GM23248 (cell line): ENCODE measurements at regions not wholly inside any gene's neighbourhood (a gene's known extent, or its start where the extent isn't known, plus 50 kb on each side); places are given as distances from the start of the nearest gene placed in this dataset.

ENCODE experiments used
- DNase-seq: peaks from one replicate; pipeline ENCODE4 v3.0.0-alpha.2; 2015
- H2AFZ ChIP-seq: fragments of 200-600 bp; sonication (generic); 2 replicates; pipeline ENCODE4 v1.6.1; 2016; ENCODE audit warnings: antibody characterized with exemption
- H3F3A ChIP-seq: fragments of 200-600 bp; sonication (generic); 2 replicates; pipeline ENCODE4 v1.6.1; 2016; ENCODE audit warnings: mild to moderate bottlenecking, antibody characterized with exemption, mixed run types; ENCODE audit not compliant: insufficient read depth
- H3K27ac ChIP-seq: fragments of 200-600 bp; sonication (generic); 2 replicates; pipeline ENCODE4 v1.5.1; 2016; ENCODE audit warnings: mild to moderate bottlenecking
- H3K27me3 ChIP-seq: fragments of 200-600 bp; sonication (generic); replicated peaks from 2 replicates; pipeline ENCODE4 v1.6.1; 2016; ENCODE audit warnings: mild to moderate bottlenecking; ENCODE audit not compliant: insufficient read depth
- H3K36me3 ChIP-seq: fragments of 200-600 bp; sonication (generic); 2 replicates; pipeline ENCODE4 v1.6.1; 2016; ENCODE audit warnings: low read depth, mild to moderate bottlenecking
- H3K4me1 ChIP-seq: fragments of 200-600 bp; sonication (generic); 2 replicates; pipeline ENCODE4 v1.6.1; 2016; ENCODE audit warnings: mild to moderate bottlenecking; ENCODE audit not compliant: insufficient read depth
- H3K4me2 ChIP-seq: fragments of 200-600 bp; sonication (generic); one replicate; pipeline ENCODE4 v1.6.1; 2016; ENCODE audit warnings: mild to moderate bottlenecking; ENCODE audit not compliant: unreplicated experiment
- H3K4me3 ChIP-seq: fragments of 200-600 bp; sonication (generic); 2 replicates; pipeline ENCODE4 v1.5.1; 2016; ENCODE audit warnings: mild to moderate bottlenecking
- H3K79me2 ChIP-seq: fragments of 200-600 bp; sonication (generic); 2 replicates; pipeline ENCODE4 v1.6.1; 2016; ENCODE audit warnings: mild to moderate bottlenecking; ENCODE audit not compliant: insufficient read depth
- H3K9ac ChIP-seq: fragments of 200-600 bp; sonication (generic); 2 replicates; pipeline ENCODE4 v1.6.1; 2016; ENCODE audit warnings: mild to moderate bottlenecking
- H3K9me2 ChIP-seq: fragments of 200-600 bp; sonication (generic); 2 replicates; pipeline ENCODE4 v1.6.1; 2016; ENCODE audit warnings: mixed run types, mild to moderate bottlenecking, moderate library complexity; ENCODE audit not compliant: insufficient read depth
- H3K9me3 ChIP-seq: fragments of 200-600 bp; sonication (generic); one replicate; pipeline ENCODE4 v1.6.1; 2017; ENCODE audit warnings: low read depth
- H4K20me1 ChIP-seq: fragments of 200-600 bp; sonication (generic); 2 replicates; pipeline ENCODE4 v1.6.0; 2016; ENCODE audit not compliant: insufficient read depth
- EZH2 ChIP-seq: fragments of 200-600 bp; sonication (generic); IDR thresholded peaks from 2 replicates; pipeline ENCODE4 v1.6.1; 2018; ENCODE audit warnings: antibody characterized with exemption, mild to moderate bottlenecking; ENCODE audit not compliant: insufficient read depth, poor library complexity, severe bottlenecking
- EZH2phosphoT487 ChIP-seq: fragments of 200-600 bp; sonication (generic); IDR thresholded peaks from 2 replicates; pipeline ENCODE4 v1.6.1; 2018; ENCODE audit warnings: antibody characterized with exemption, moderate library complexity, mild to moderate bottlenecking, low read depth; ENCODE audit not compliant: insufficient read depth
- WGBS, 2 experiments: methylation state at CpG; one replicate each; pipeline ENCODE4 v1.1.6; 2015 to 2017; ENCODE audit warnings: low lambda C conversion rate in 2 of 2, low coverage in 1 of 2; ENCODE audit errors: missing lambda C conversion rate in 2 of 2; 5-methylcytosine and 5-hydroxymethylcytosine counted together
- in situ Hi-C: fragments of 300-500 bp; cut with MboI; formaldehyde crosslinking; loops from 2 replicates; pipeline ENCODE4 v1.15.0; 2020

GRCh38 chr16:48949636-48950035 is 332.0 kb downstream of the CBLN1 start:
- Histone ChIP-seq H2AFZ (no peak overlapping the region), H3K79me2 (no peaks in the 10 kb centered on the region), H3K27me3 (no peaks in the 10 kb centered on the region; the same call in 1 of the 2 replicates), H3K4me1 (no peaks in the 10 kb centered on the region), H3K4me3 (no peak overlapping the region), H3K4me2 (no peak overlapping the region), H3F3A (no peaks in the 10 kb centered on the region), H3K9me3 (no peaks in the 10 kb centered on the region), H4K20me1 (no peaks in the 10 kb centered on the region), H3K9me2 (no peaks in the 10 kb centered on the region), H3K9ac (no peak overlapping the region), H3K36me3 (no peaks in the 10 kb centered on the region), H3K27ac (no peak overlapping the region)
- no peak for TF ChIP-seq EZH2phosphoT487
- TF ChIP-seq EZH2 = no peak
- 34 to 44% methylated on average over 2 of the region's 2 CpGs for WGBS, 2 experiments
- DNase-seq = no peak
- in situ Hi-C loops = no loop called here

GRCh38 chr16:48948911-48949310 is 332.7 kb downstream of the CBLN1 start:
- no peak overlapping the region for H2AFZ ChIP-seq
- no peaks in the 10 kb centered on the region for H3K4me1 ChIP-seq
- H3K9ac ChIP-seq = no peak overlapping the region
- 33 to 44% methylated on average over 3 of the region's 3 CpGs for WGBS, 2 experiments
- in situ Hi-C loops = no loop called here
- no peaks in the 10 kb centered on the region for H3K79me2 ChIP-seq
- H3K9me3 ChIP-seq = no peaks in the 10 kb centered on the region
- no peak overlapping the region for H3K4me3 ChIP-seq
- H3K27me3 ChIP-seq = no peaks in the 10 kb centered on the region; the same call in 1 of the 2 replicates
- no peaks in the 10 kb centered on the region for H3K36me3 ChIP-seq
- no peak overlapping the region for H3K27ac ChIP-seq
- H3F3A ChIP-seq = no peaks in the 10 kb centered on the region
- DNase-seq = no peak
- TF ChIP-seq EZH2 (no peak), EZH2phosphoT487 (no peak)
- no peaks in the 10 kb centered on the region for H3K9me2 ChIP-seq
- H3K4me2 ChIP-seq = no peak overlapping the region
- no peaks in the 10 kb centered on the region for H4K20me1 ChIP-seq

- WGBS, 2 experiments = 2 to 3% methylated on average over 3 of the region's 3 CpGs
- no peak overlapping the region for H3K4me2 ChIP-seq
Observed at GRCh38 chr16:48947371-48947713, 334.3 kb downstream of the CBLN1 start.

GRCh38 chr16:48946686-48947370 is 334.8 kb downstream of the CBLN1 start:
- TF ChIP-seq EZH2 = no peak
- no peak for TF ChIP-seq EZH2phosphoT487
- Histone ChIP-seq H3K27me3 (no peaks in the 10 kb centered on the region; the same call in 1 of the 2 replicates), H3K79me2 (no peaks in the 10 kb centered on the region), H3F3A (no peaks in the 10 kb centered on the region), H3K4me1 (no peaks in the 10 kb centered on the region), H3K9me3 (no peaks in the 10 kb centered on the region), H3K4me3 (no peak overlapping the region), H3K9me2 (no peaks in the 10 kb centered on the region), H3K36me3 (no peaks in the 10 kb centered on the region), H3K9ac (no peak overlapping the region), H3K4me2 (no peak overlapping the region), H4K20me1 (no peaks in the 10 kb centered on the region), H2AFZ (no peak overlapping the region), H3K27ac (no peak overlapping the region)
- DNase-seq = no peak
- in situ Hi-C loops = no loop called here
- WGBS, 2 experiments = 25 to 27% methylated on average over 6 of the region's 6 CpGs

More at GRCh38 chr16:48947371-48947713, 334.3 kb downstream of the CBLN1 start:
- TF ChIP-seq EZH2phosphoT487 = no peak
- no peak for TF ChIP-seq EZH2
- in situ Hi-C loops = no loop called here
- Histone ChIP-seq H3K9me3 (no peaks in the 10 kb centered on the region), H3K9me2 (no peaks in the 10 kb centered on the region), H4K20me1 (no peaks in the 10 kb centered on the region), H3F3A (no peaks in the 10 kb centered on the region), H3K4me1 (no peaks in the 10 kb centered on the region), H3K79me2 (no peaks in the 10 kb centered on the region), H3K4me3 (no peak overlapping the region), H3K27me3 (no peaks in the 10 kb centered on the region; the same call in 1 of the 2 replicates), H3K9ac (no peak overlapping the region), H2AFZ (no peak overlapping the region), H3K36me3 (no peaks in the 10 kb centered on the region), H3K27ac (no peak overlapping the region)
- no peak for DNase-seq

GRCh38 chr16:48942996-48943395 is 333.0 kb upstream of the N4BP1 start:
- H3K79me2 ChIP-seq = no peaks in the 10 kb centered on the region
- no peak overlapping the region for H3K4me3 ChIP-seq
- no peak overlapping the region for H2AFZ ChIP-seq
- no peaks in the 10 kb centered on the region for H4K20me1 ChIP-seq
- H3K4me2 ChIP-seq = no peak overlapping the region
- H3K9me3 ChIP-seq = no peaks in the 10 kb centered on the region
- in situ Hi-C loops = no loop called here
- H3K9me2 ChIP-seq = no peaks in the 10 kb centered on the region
- no peaks in the 10 kb centered on the region; the same call in 1 of the 2 replicates for H3K27me3 ChIP-seq
- no peaks in the 10 kb centered on the region for H3K36me3 ChIP-seq
- DNase-seq = no peak
- TF ChIP-seq EZH2phosphoT487 = no peak
- TF ChIP-seq EZH2 = no peak
- H3K9ac ChIP-seq = no peak overlapping the region
- no peak overlapping the region for H3K27ac ChIP-seq
- H3K4me1 ChIP-seq = no peaks in the 10 kb centered on the region
- WGBS, 2 experiments = 43 to 44% methylated on average over 3 of the region's 3 CpGs
- H3F3A ChIP-seq = no peaks in the 10 kb centered on the region
